ENCODE measurements at regions not wholly inside any gene's neighbourhood (a gene's known extent, or its start where the extent isn't known, plus 50 kb on each side); places are given as distances from the start of the nearest gene placed in this dataset.

- TF ChIP-seq REST (IDR thresholded peaks at IDR 0.05; ENCODE audit: insufficient read depth in 1 of 2, low read depth in 2 of 2, low read length in 2 of 2) (no peak), SIN3A (IDR thresholded peaks at IDR 0.05; ENCODE audit: borderline replicate concordance, insufficient read depth, low read length) (no peak), POLR2AphosphoS5 (IDR thresholded peaks at IDR 0.05; ENCODE audit: low read depth, low read length) (no peak), FOXP2 (optimal IDR thresholded peaks at IDR 0.05; ENCODE audit: borderline replicate concordance, extremely low read depth, extremely low read length, insufficient read depth) (no peak), TAF1 (IDR thresholded peaks at IDR 0.05; ENCODE audit: borderline replicate concordance, insufficient read depth, low read length) (no peak)
These were observed 381.9 kb upstream of the RGS6 start for GRCh38 chr14:71550367-71550766.

- TF ChIP-seq REST (IDR thresholded peaks at IDR 0.05; ENCODE audit: insufficient read depth in 1 of 2, low read depth in 2 of 2, low read length in 2 of 2) (no peak), SIN3A (IDR thresholded peaks at IDR 0.05; ENCODE audit: borderline replicate concordance, insufficient read depth, low read length) (no peak), TAF1 (IDR thresholded peaks at IDR 0.05; ENCODE audit: borderline replicate concordance, insufficient read depth, low read length) (no peak), FOXP2 (optimal IDR thresholded peaks at IDR 0.05; ENCODE audit: borderline replicate concordance, extremely low read depth, extremely low read length, insufficient read depth) (no peak)
These were observed 380.8 kb upstream of the RGS6 start for GRCh38 chr14:71551291-71551950.

GRCh38 chr14:71552809-71553208, 379.4 kb upstream of the RGS6 start:
- TF ChIP-seq FOXP2 (optimal IDR thresholded peaks at IDR 0.05; ENCODE audit: borderline replicate concordance, extremely low read depth, extremely low read length, insufficient read depth) (no peak), POLR2AphosphoS5 (IDR thresholded peaks at IDR 0.05; ENCODE audit: low read depth, low read length) (no peak), REST (IDR thresholded peaks at IDR 0.05; ENCODE audit: insufficient read depth in 1 of 2, low read depth in 2 of 2, low read length in 2 of 2) (no peak), SIN3A (IDR thresholded peaks at IDR 0.05; ENCODE audit: borderline replicate concordance, insufficient read depth, low read length) (no peak), TAF1 (IDR thresholded peaks at IDR 0.05; ENCODE audit: borderline replicate concordance, insufficient read depth, low read length) (no peak)

GRCh38 chr14:71553779-71554178, 378.4 kb upstream of the RGS6 start:
- no peak for TF ChIP-seq REST (IDR thresholded peaks at IDR 0.05; ENCODE audit: insufficient read depth in 1 of 2, low read depth in 2 of 2, low read length in 2 of 2)
- TF ChIP-seq POLR2AphosphoS5 (IDR thresholded peaks at IDR 0.05; ENCODE audit: low read depth, low read length): no peak
- TF ChIP-seq FOXP2 (optimal IDR thresholded peaks at IDR 0.05; ENCODE audit: borderline replicate concordance, extremely low read depth, extremely low read length, insufficient read depth): no peak
- no peak for TF ChIP-seq SIN3A (IDR thresholded peaks at IDR 0.05; ENCODE audit: borderline replicate concordance, insufficient read depth, low read length)

- no peak for TF ChIP-seq SIN3A (IDR thresholded peaks at IDR 0.05; ENCODE audit: borderline replicate concordance, insufficient read depth, low read length)
- TF ChIP-seq POLR2AphosphoS5 (IDR thresholded peaks at IDR 0.05; ENCODE audit: low read depth, low read length): no peak
- no peak for TF ChIP-seq REST (IDR thresholded peaks at IDR 0.05; ENCODE audit: insufficient read depth in 1 of 2, low read depth in 2 of 2, low read length in 2 of 2)
- TF ChIP-seq TAF1 (IDR thresholded peaks at IDR 0.05; ENCODE audit: borderline replicate concordance, insufficient read depth, low read length): no peak
- TF ChIP-seq FOXP2 (optimal IDR thresholded peaks at IDR 0.05; ENCODE audit: borderline replicate concordance, extremely low read depth, extremely low read length, insufficient read depth): no peak
These were observed 377.9 kb upstream of the RGS6 start for GRCh38 chr14:71554323-71554722.
